ENCODE measurements at regions not wholly inside any gene's neighbourhood (a gene's known extent, or its start where the extent isn't known, plus 50 kb on each side); places are given as distances from the start of the nearest gene placed in this dataset.

DNA sequence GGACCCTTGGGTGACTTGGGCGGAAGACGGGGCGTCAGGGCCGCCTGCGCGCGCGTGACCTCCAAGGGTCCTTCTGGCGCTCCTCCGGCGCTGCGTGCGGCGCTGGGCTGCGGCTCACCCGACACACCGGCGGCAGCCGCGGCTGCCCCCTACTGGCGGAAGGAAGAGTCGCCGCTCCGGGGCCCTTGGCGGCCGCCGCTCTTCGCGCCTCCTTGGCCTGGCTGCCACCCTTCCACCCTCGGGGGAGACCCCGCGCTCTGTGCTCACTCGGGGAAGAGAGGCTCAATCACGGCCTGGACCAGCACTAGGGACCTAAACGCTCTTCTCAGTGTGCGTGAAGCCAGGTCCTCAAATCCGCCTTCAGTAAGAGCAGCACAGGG is 89.7 kb downstream of the DMRTA2 start:
- Histone ChIP-seq H3K4me3 (peak overlapping the region; percentile 9 to 55 (median 44)), H3K36me3 (no peaks in the 10 kb centered on the region), H3K27ac (peak overlapping the region in 3 of 4 donors; percentile 25 to 33 (median 26)), H3K4me1 (peaks cover 3 to 18% (median 11%) of the 10 kb centered on the region in 4 donors), H3K27me3 (peaks cover 42% of the 10 kb centered on the region), H3K9me3 (no peaks in the 10 kb centered on the region)
- intact Hi-C loops (cut with DNase I; ENCODE audit: low total_unique reads) (no loop called here), in situ Hi-C loops (cut with MboI; ENCODE audit: low pct_ligation_motif_present in 1 of 4, low pct_unique_long_range_greater_than_20kb in 1 of 4, low sequenced_read_pairs in 3 of 4) (loop anchor here in 2 of 4 donors (25.0 kb wide), 1 partner anchor 1646 kb away; no protein-coding TSS in a partner anchor)
- no peak for TF ChIP-seq EP300 (IDR thresholded peaks at IDR 0.05; ENCODE audit: low read depth)
- TF ChIP-seq, protein P1, sequence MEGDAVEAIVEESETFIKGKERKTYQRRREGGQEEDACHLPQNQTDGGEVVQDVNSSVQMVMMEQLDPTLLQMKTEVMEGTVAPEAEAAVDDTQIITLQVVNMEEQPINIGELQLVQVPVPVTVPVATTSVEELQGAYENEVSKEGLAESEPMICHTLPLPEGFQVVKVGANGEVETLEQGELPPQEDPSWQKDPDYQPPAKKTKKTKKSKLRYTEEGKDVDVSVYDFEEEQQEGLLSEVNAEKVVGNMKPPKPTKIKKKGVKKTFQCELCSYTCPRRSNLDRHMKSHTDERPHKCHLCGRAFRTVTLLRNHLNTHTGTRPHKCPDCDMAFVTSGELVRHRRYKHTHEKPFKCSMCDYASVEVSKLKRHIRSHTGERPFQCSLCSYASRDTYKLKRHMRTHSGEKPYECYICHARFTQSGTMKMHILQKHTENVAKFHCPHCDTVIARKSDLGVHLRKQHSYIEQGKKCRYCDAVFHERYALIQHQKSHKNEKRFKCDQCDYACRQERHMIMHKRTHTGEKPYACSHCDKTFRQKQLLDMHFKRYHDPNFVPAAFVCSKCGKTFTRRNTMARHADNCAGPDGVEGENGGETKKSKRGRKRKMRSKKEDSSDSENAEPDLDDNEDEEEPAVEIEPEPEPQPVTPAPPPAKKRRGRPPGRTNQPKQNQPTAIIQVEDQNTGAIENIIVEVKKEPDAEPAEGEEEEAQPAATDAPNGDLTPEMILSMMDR (IDR thresholded peaks at IDR 0.05) = peak; percentile 7 to 77 (median 44)
- WGBS, 2 donors (ENCODE audit: low coverage in 1 of 2) = 12% methylated on average over 27 of the region's 37 CpGs; no CpG with 5 or more reads in 1 of the 2 donors
- DNase-seq = peak; percentile 70

- in situ Hi-C loops (cut with MboI; ENCODE audit: low pct_ligation_motif_present in 1 of 4, low pct_unique_long_range_greater_than_20kb in 1 of 4, low sequenced_read_pairs in 3 of 4) (loop anchor here in 2 of 4 donors (25.0 kb wide), 1 partner anchor 1646 kb away; no protein-coding TSS in a partner anchor), intact Hi-C loops (cut with DNase I; ENCODE audit: low total_unique reads) (no loop called here)
- H3K4me1 ChIP-seq = peaks cover 3 to 18% (median 11%) of the 10 kb centered on the region in 4 donors
- no peak for TF ChIP-seq POLR2A (IDR thresholded peaks at IDR 0.05)
- TF ChIP-seq, protein P1 (IDR thresholded peaks at IDR 0.05) = peak; percentile 69 to 90 (median 89)
- peak overlapping the region; percentile 9 to 55 (median 44) for H3K4me3 ChIP-seq
- H3K27me3 ChIP-seq = peaks cover 42% of the 10 kb centered on the region
- no peaks in the 10 kb centered on the region for H3K9me3 ChIP-seq
- peak overlapping the region in 3 of 4 donors; percentile 25 to 33 (median 26) for H3K27ac ChIP-seq
- 5% methylated on average over 34 of the region's 56 CpGs; no CpG with 5 or more reads in 1 of the 2 donors for WGBS, 2 donors (ENCODE audit: low coverage in 1 of 2)
- H3K36me3 ChIP-seq = no peaks in the 10 kb centered on the region
- peak; percentile 78 for DNase-seq
Observed at GRCh38 chr1:50332941-50333594, 90.2 kb downstream of the DMRTA2 start.

GRCh38 chr1:50329332-50329932 is 93.8 kb downstream of the DMRTA2 start:
- H3K27me3 ChIP-seq = peaks cover 9% of the 10 kb centered on the region
- WGBS, 2 donors (ENCODE audit: low coverage in 1 of 2) = 40 to 41% methylated on average over 1 to 4 of the region's 4 CpGs
- peak; percentile 85 for DNase-seq
- no peaks in the 10 kb centered on the region for H3K36me3 ChIP-seq
- intact Hi-C loops (cut with DNase I; ENCODE audit: low total_unique reads) = loop anchor here (5.0 kb wide), 1 partner anchor 557 kb away; no protein-coding TSS in a partner anchor
- H3K4me1 ChIP-seq = peaks cover 3 to 18% (median 11%) of the 10 kb centered on the region in 4 donors
- no peak overlapping the region for H3K4me3 ChIP-seq
- H3K27ac ChIP-seq = no peak overlapping the region
- H3K9me3 ChIP-seq = no peaks in the 10 kb centered on the region
- TF ChIP-seq, protein P1 (IDR thresholded peaks at IDR 0.05) = no peak
- no peak for TF ChIP-seq POLR2AphosphoS5 (IDR thresholded peaks at IDR 0.05)
- TF ChIP-seq POLR2A (IDR thresholded peaks at IDR 0.05) = no peak
- TF ChIP-seq EP300 (IDR thresholded peaks at IDR 0.05; ENCODE audit: low read depth) = no peak
- in situ Hi-C loops (cut with MboI; ENCODE audit: low pct_ligation_motif_present in 1 of 4, low pct_unique_long_range_greater_than_20kb in 1 of 4, low sequenced_read_pairs in 3 of 4) = loop anchor here in 2 of 4 donors (25.0 kb wide), 1 partner anchor 1642 kb away; no protein-coding TSS in a partner anchor

GRCh38 chr1:50328552-50328951 is 94.7 kb downstream of the DMRTA2 start:
- WGBS, 2 donors (ENCODE audit: low coverage in 1 of 2) = 35 to 51% methylated on average over 2 to 4 of the region's 4 CpGs

More at GRCh38 chr1:50328552-50328951, 94.7 kb downstream of the DMRTA2 start:
- H3K4me1 ChIP-seq = peaks cover 0 to 14% (median 9%) of the 10 kb centered on the region in 4 donors
- H3K9me3 ChIP-seq = no peaks in the 10 kb centered on the region
- H3K36me3 ChIP-seq = no peaks in the 10 kb centered on the region
- no peak overlapping the region for H3K27ac ChIP-seq
- H3K27me3 ChIP-seq = no peaks in the 10 kb centered on the region
- DNase-seq = no peak
- in situ Hi-C loops (cut with MboI; ENCODE audit: low pct_ligation_motif_present in 1 of 4, low pct_unique_long_range_greater_than_20kb in 1 of 4, low sequenced_read_pairs in 3 of 4) (loop anchor here in 2 of 4 donors (25.0 kb wide), 1 partner anchor 1641 kb away; no protein-coding TSS in a partner anchor), intact Hi-C loops (cut with DNase I; ENCODE audit: low total_unique reads) (loop anchor here (5.0 kb wide), 1 partner anchor 556 kb away; no protein-coding TSS in a partner anchor)
- TF ChIP-seq EP300 (IDR thresholded peaks at IDR 0.05; ENCODE audit: low read depth) (no peak), POLR2A (IDR thresholded peaks at IDR 0.05) (no peak), POLR2AphosphoS5 (IDR thresholded peaks at IDR 0.05) (no peak)
- TF ChIP-seq, protein P1 (IDR thresholded peaks at IDR 0.05) = no peak
- no peak overlapping the region for H3K4me3 ChIP-seq
